ENCODE measurements at regions not wholly inside any gene's neighbourhood (a gene's known extent, or its start where the extent isn't known, plus 50 kb on each side); places are given as distances from the start of the nearest gene placed in this dataset.

GRCh38 chr13:89883893-89884448 lies 1463.5 kb upstream of the MIR17HG start:
- TF ChIP-seq GATA2 (IDR thresholded peaks at IDR 0.05; ENCODE audit: low read depth, low read length) (no peak), GATA3 (IDR thresholded peaks at IDR 0.05; ENCODE audit: low read depth, low read length) (no peak)

Measured in SH-SY5Y (cell line).